H9 (cell line): ENCODE measurements at regions not wholly inside any gene's neighbourhood (a gene's known extent, or its start where the extent isn't known, plus 50 kb on each side); places are given as distances from the start of the nearest gene placed in this dataset.

Experiments
- DNase-seq: peaks from one replicate; pipeline ENCODE4 v3.0.0-alpha.2; 2017
- H2AFZ ChIP-seq: one replicate; pipeline ENCODE4 v1.6.1; 2013; ENCODE audit warnings: mild to moderate bottlenecking, low read length, control low read depth, moderate library complexity
- H2AK5ac ChIP-seq: 2 replicates; pipeline ENCODE4 v1.6.1; 2013; ENCODE audit warnings: low read length, control low read depth, mixed read lengths; ENCODE audit not compliant: insufficient read length
- H2BK120ac ChIP-seq: one replicate; pipeline ENCODE4 v1.6.1; 2013; ENCODE audit warnings: low read depth, mild to moderate bottlenecking, low read length, control low read depth, inconsistent platforms; ENCODE audit not compliant: poor library complexity, severe bottlenecking
- H2BK12ac ChIP-seq: 2 replicates; pipeline ENCODE4 v1.6.1; 2013; ENCODE audit warnings: low read length, control low read depth, mixed read lengths, low read depth; ENCODE audit not compliant: insufficient read length
- H2BK15ac ChIP-seq: 2 replicates; pipeline ENCODE4 v1.6.1; 2013; ENCODE audit warnings: low read depth, low read length, control low read depth
- H2BK20ac ChIP-seq: one replicate; pipeline ENCODE4 v1.6.1; 2013; ENCODE audit warnings: low read depth, mild to moderate bottlenecking, low read length, control low read depth, inconsistent platforms; ENCODE audit not compliant: poor library complexity, severe bottlenecking
- H2BK5ac ChIP-seq: 2 replicates; pipeline ENCODE4 v1.6.1; 2013; ENCODE audit warnings: low read length, control low read depth, mixed read lengths; ENCODE audit not compliant: insufficient read length
- H3K14ac ChIP-seq: 2 replicates; pipeline ENCODE4 v1.6.1; 2013; ENCODE audit warnings: low read length, control low read depth; ENCODE audit not compliant: insufficient read depth
- H3K18ac ChIP-seq: 2 replicates; pipeline ENCODE4 v1.6.1; 2013; ENCODE audit warnings: low read depth, mild to moderate bottlenecking, mixed read lengths, low read length, control low read depth; ENCODE audit not compliant: insufficient read length
- H3K23ac ChIP-seq: 2 replicates; pipeline ENCODE4 v1.6.1; 2013; ENCODE audit warnings: low read length, control low read depth, mixed read lengths, low read depth; ENCODE audit not compliant: insufficient read length
- H3K23me2 ChIP-seq: 2 replicates; pipeline ENCODE4 v1.6.1; 2013; ENCODE audit warnings: low read depth, mild to moderate bottlenecking, mixed read lengths, low read length, control low read depth; ENCODE audit not compliant: insufficient read length, poor library complexity, severe bottlenecking
- H3K27ac ChIP-seq: 2 replicates; pipeline ENCODE4 v1.5.1; 2013; ENCODE audit warnings: low read length, control low read depth, mixed read lengths, low read depth; ENCODE audit not compliant: insufficient read length
- H3K27me3 ChIP-seq: 2 replicates; pipeline ENCODE4 v1.6.1; 2013; ENCODE audit warnings: low read length, control low read depth, inconsistent platforms; ENCODE audit not compliant: insufficient read depth
- H3K4ac ChIP-seq: 2 replicates; pipeline ENCODE4 v1.6.1; 2013; ENCODE audit warnings: low read depth, mild to moderate bottlenecking, control low read depth, inconsistent platforms, low read length, moderate library complexity
- H3K4me1 ChIP-seq: 2 replicates; pipeline ENCODE4 v1.6.1; 2013; ENCODE audit warnings: low read length, control low read depth, inconsistent platforms; ENCODE audit not compliant: insufficient read depth
- H3K4me2 ChIP-seq: 2 replicates; pipeline ENCODE4 v1.6.1; 2013; ENCODE audit warnings: low read length, control low read depth, mixed read lengths; ENCODE audit not compliant: insufficient read length, insufficient read depth
- H3K56ac ChIP-seq: 2 replicates; pipeline ENCODE4 v1.6.1; 2013; ENCODE audit warnings: low read depth, mild to moderate bottlenecking, mixed read lengths, low read length, control low read depth; ENCODE audit not compliant: insufficient read length
- H3K79me1 ChIP-seq: 2 replicates; pipeline ENCODE4 v1.6.1; 2013; ENCODE audit warnings: low read depth, mild to moderate bottlenecking, moderate library complexity, low read length, control low read depth, inconsistent platforms; ENCODE audit not compliant: insufficient read depth, poor library complexity, severe bottlenecking
- H3K79me2 ChIP-seq: 2 replicates; pipeline ENCODE4 v1.6.1; 2013; ENCODE audit warnings: low read length, control low read depth, inconsistent platforms; ENCODE audit not compliant: insufficient read depth
- H3K9ac ChIP-seq: 2 replicates; pipeline ENCODE4 v1.6.1; 2013; ENCODE audit warnings: low read length, control low read depth, mixed read lengths; ENCODE audit not compliant: insufficient read length; ENCODE audit errors: extremely low read depth
- H3K9me3 ChIP-seq: one replicate; pipeline ENCODE4 v1.6.1; 2013; ENCODE audit warnings: low read depth, low read length, inconsistent platforms; ENCODE audit not compliant: control insufficient read depth
- H3T11ph ChIP-seq: one replicate; pipeline ENCODE4 v1.6.1; 2013; ENCODE audit warnings: mild to moderate bottlenecking, low read length, control low read depth, inconsistent platforms
- H4K20me1 ChIP-seq: one replicate; pipeline ENCODE4 v1.6.1; 2013; ENCODE audit not compliant: control insufficient read depth, insufficient read length, insufficient read depth
- H4K5ac ChIP-seq: 2 replicates; pipeline ENCODE4 v1.6.1; 2013; ENCODE audit warnings: low read depth, mild to moderate bottlenecking, mixed read lengths, low read length, control low read depth; ENCODE audit not compliant: insufficient read length
- H4K8ac ChIP-seq: replicated peaks from 2 replicates; pipeline ENCODE4 v1.6.1; 2013; ENCODE audit warnings: low read length, control low read depth, mixed read lengths, low read depth; ENCODE audit not compliant: insufficient read length
- H4K91ac ChIP-seq: 2 replicates; pipeline ENCODE4 v1.6.1; 2013; ENCODE audit warnings: low read depth, mild to moderate bottlenecking, moderate library complexity, mixed read lengths, low read length, control low read depth; ENCODE audit not compliant: insufficient read length
- H3K27ac Mint-ChIP-seq, 3 experiments: 2 replicates in 2 of 3; 3 replicates in 1 of 3; pipeline ENCODE4 v1.8.0; 2020 to 2021; ENCODE audit warnings: mixed read lengths in 3 of 3, mild to moderate bottlenecking in 1 of 3, moderate library complexity in 1 of 3
- H3K27me3 Mint-ChIP-seq: 2 replicates; pipeline ENCODE4 v1.8.0; 2021; ENCODE audit warnings: low read depth, mild to moderate bottlenecking, moderate library complexity, mixed read lengths
- H3K36me3 Mint-ChIP-seq, 3 experiments: 2 replicates in 2 of 3; 3 replicates in 1 of 3; pipeline ENCODE4 v1.8.0; 2020 to 2021; ENCODE audit warnings: low read depth in 3 of 3, mixed read lengths in 3 of 3; ENCODE audit not compliant: insufficient read depth in 1 of 3
- H3K4me1 Mint-ChIP-seq, 2 experiments: 2 replicates each; pipeline ENCODE4 v1.8.0; 2020; ENCODE audit warnings: mixed read lengths in 2 of 2
- H3K4me3 Mint-ChIP-seq, 2 experiments: 2 replicates in 1 of 2; 3 replicates in 1 of 2; pipeline ENCODE4 v1.8.0; 2020 to 2021; ENCODE audit warnings: mild to moderate bottlenecking in 2 of 2, mixed read lengths in 2 of 2, moderate library complexity in 1 of 2
- H3K9me3 Mint-ChIP-seq, 2 experiments: 2 replicates in 1 of 2; 3 replicates in 1 of 2; pipeline ENCODE4 v1.8.0; 2020; ENCODE audit warnings: mild to moderate bottlenecking in 2 of 2, mixed read lengths in 2 of 2, moderate library complexity in 1 of 2
- CTCF ChIP-seq: fragments of 200-600 bp; sonication (generic); conservative IDR thresholded peaks from 3 replicates; pipeline ENCODE4 v1.8.0; 2021; ENCODE audit warnings: antibody characterized with exemption, mild to moderate bottlenecking
- WGBS: extraction: QIAGEN DNeasy Blood & Tissue Kit; methylation state at CpG from one replicate; pipeline ENCODE4 v1.1.7; 2013; ENCODE audit warnings: missing lambda C conversion rate, low lambda C conversion rate, mixed read lengths; ENCODE audit not compliant: insufficient read length; ENCODE audit errors: extremely low coverage; 5-methylcytosine and 5-hydroxymethylcytosine counted together

DNA sequence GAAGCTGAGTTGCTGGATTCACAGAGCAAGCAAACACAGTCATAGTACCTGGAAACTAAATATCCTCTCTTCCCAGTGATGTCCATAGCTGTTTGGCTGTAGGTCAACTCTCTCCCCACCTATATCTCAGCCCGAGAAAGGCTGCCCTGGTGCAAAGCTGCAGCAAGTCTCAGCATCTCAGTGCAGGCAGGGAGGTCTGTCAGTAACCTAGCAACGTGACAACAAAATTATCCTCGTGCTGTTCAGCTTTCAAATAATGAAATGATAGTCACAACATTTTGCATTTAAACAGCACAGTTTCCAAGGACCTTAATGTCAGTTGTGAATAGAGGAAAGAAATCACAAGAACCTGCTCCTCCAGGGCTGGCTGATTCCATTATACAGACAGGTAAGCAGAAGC, 83.6 kb downstream of the CHST2 start:
- H4K20me1 ChIP-seq: no peaks in the 10 kb centered on the region
- peaks cover 18 to 29% of the 10 kb centered on the region in 2 experiments for H3K4me1 Mint-ChIP-seq
- no peak for TF ChIP-seq CTCF

More for the DNA sequence above, 83.6 kb downstream of the CHST2 start:
- no peak overlapping the region for H4K5ac ChIP-seq
- H3K14ac ChIP-seq: no peak overlapping the region
- H2AFZ ChIP-seq: no peak overlapping the region
- H4K8ac ChIP-seq: no peak overlapping the region
- no peaks in the 10 kb centered on the region for H3K79me2 ChIP-seq
- no peak overlapping the region for H3K56ac ChIP-seq
- no peak overlapping the region for H3K4me3 Mint-ChIP-seq
- no peak overlapping the region for H2AK5ac ChIP-seq
- H2BK120ac ChIP-seq: no peak overlapping the region
- peaks cover 0 to 2% of the 10 kb centered on the region in 2 experiments; a peak in 2 of 5 replicates for H3K9me3 Mint-ChIP-seq
- no peak overlapping the region for H2BK5ac ChIP-seq
- H4K91ac ChIP-seq: no peak overlapping the region
- no CpG with 5 or more reads among the region's 3 CpGs for WGBS
- H3K4me2 ChIP-seq: no peak overlapping the region
- no peaks in the 10 kb centered on the region for H3K9me3 ChIP-seq
- H2BK20ac ChIP-seq: no peak overlapping the region
- no peaks in the 10 kb centered on the region for H3K27me3 Mint-ChIP-seq
- no peaks in the 10 kb centered on the region for H3K27me3 ChIP-seq
- H3K4me1 ChIP-seq: peaks cover 4% of the 10 kb centered on the region; the same call in 1 of the 2 replicates
- H3K79me1 ChIP-seq: no peaks in the 10 kb centered on the region
- no peak for DNase-seq
- no peak overlapping the region for H3K4ac ChIP-seq
- no peak overlapping the region for H3K9ac ChIP-seq
- H3K23me2 ChIP-seq: no peaks in the 10 kb centered on the region
- H2BK15ac ChIP-seq: no peak overlapping the region
- no peak overlapping the region for H3K18ac ChIP-seq
- no peak overlapping the region for H3K27ac Mint-ChIP-seq
- no peak overlapping the region for H3K27ac ChIP-seq
- no peaks in the 10 kb centered on the region for H3K36me3 Mint-ChIP-seq
- no peak overlapping the region for H3T11ph ChIP-seq
- no peak overlapping the region for H2BK12ac ChIP-seq
- no peak overlapping the region for H3K23ac ChIP-seq
